Endodermal cell (in vitro differentiated cells): ENCODE measurements at regions not wholly inside any gene's neighbourhood (a gene's known extent, or its start where the extent isn't known, plus 50 kb on each side); places are given as distances from the start of the nearest gene placed in this dataset.

Source experiments
- DNase-seq: peaks from one replicate; pipeline ENCODE4 v3.0.0-alpha.2; 2017
- H3K27ac ChIP-seq: 2 replicates; pipeline ENCODE4 v1.5.1; 2013; ENCODE audit warnings: mild to moderate bottlenecking, low read depth, low read length, moderate library complexity
- H3K27me3 ChIP-seq: 2 replicates; pipeline ENCODE4 v1.6.1; 2013; ENCODE audit warnings: mild to moderate bottlenecking, low read length, moderate library complexity; ENCODE audit not compliant: insufficient read depth, control insufficient read depth, poor library complexity, severe bottlenecking
- H3K36me3 ChIP-seq: 2 replicates; pipeline ENCODE4 v1.7.0; 2013; ENCODE audit warnings: mild to moderate bottlenecking, low read length, moderate library complexity; ENCODE audit not compliant: control insufficient read depth, insufficient read depth
- H3K4me1 ChIP-seq: one replicate; pipeline ENCODE4 v1.7.0; 2013; ENCODE audit warnings: low read length; ENCODE audit not compliant: control insufficient read depth, insufficient read depth
- H3K4me3 ChIP-seq: 2 replicates; pipeline ENCODE4 v1.5.1; 2013; ENCODE audit warnings: mild to moderate bottlenecking, low read length, moderate library complexity
- H3K9ac ChIP-seq: 2 replicates; pipeline ENCODE4 v1.6.1; 2013; ENCODE audit warnings: mild to moderate bottlenecking, low read length, moderate library complexity; ENCODE audit not compliant: poor library complexity, severe bottlenecking; ENCODE audit errors: extremely low read depth
- H3K9me3 ChIP-seq: 2 replicates; pipeline ENCODE4 v1.6.1; 2013; ENCODE audit warnings: mild to moderate bottlenecking, low read length, moderate library complexity; ENCODE audit not compliant: control insufficient read depth
- H3K27ac Mint-ChIP-seq: 2 replicates; pipeline ENCODE4 v1.8.0; 2020; ENCODE audit warnings: mixed read lengths
- H3K27me3 Mint-ChIP-seq: 2 replicates; pipeline ENCODE4 v1.8.0; 2021; ENCODE audit warnings: mild to moderate bottlenecking, mixed read lengths; ENCODE audit not compliant: insufficient read depth
- H3K36me3 Mint-ChIP-seq: 2 replicates; pipeline ENCODE4 v1.8.0; 2020; ENCODE audit warnings: low read depth, mixed read lengths
- H3K4me1 Mint-ChIP-seq: 2 replicates; pipeline ENCODE4 v1.8.0; 2020; ENCODE audit warnings: mixed read lengths
- H3K4me3 Mint-ChIP-seq: 2 replicates; pipeline ENCODE4 v1.8.0; 2020; ENCODE audit warnings: mild to moderate bottlenecking, moderate library complexity, mixed read lengths
- H3K9me3 Mint-ChIP-seq: 2 replicates; pipeline ENCODE4 v1.8.0; 2020; ENCODE audit warnings: mild to moderate bottlenecking, mixed read lengths
- CTCF ChIP-seq: fragments of 200-600 bp; sonication (generic); conservative IDR thresholded peaks from 2 replicates; pipeline ENCODE4 v1.5.0; 2021; ENCODE audit warnings: antibody characterized with exemption, mild to moderate bottlenecking
- WGBS, 2 experiments: methylation state at CpG; one replicate each; pipeline versions ENCODE4 v1.1.5 to v1.1.7; 2013; ENCODE audit warnings: missing lambda C conversion rate in 2 of 2, mixed read lengths in 1 of 2; ENCODE audit not compliant: insufficient coverage in 1 of 2, insufficient read length in 1 of 2; 5-methylcytosine and 5-hydroxymethylcytosine counted together

DNA sequence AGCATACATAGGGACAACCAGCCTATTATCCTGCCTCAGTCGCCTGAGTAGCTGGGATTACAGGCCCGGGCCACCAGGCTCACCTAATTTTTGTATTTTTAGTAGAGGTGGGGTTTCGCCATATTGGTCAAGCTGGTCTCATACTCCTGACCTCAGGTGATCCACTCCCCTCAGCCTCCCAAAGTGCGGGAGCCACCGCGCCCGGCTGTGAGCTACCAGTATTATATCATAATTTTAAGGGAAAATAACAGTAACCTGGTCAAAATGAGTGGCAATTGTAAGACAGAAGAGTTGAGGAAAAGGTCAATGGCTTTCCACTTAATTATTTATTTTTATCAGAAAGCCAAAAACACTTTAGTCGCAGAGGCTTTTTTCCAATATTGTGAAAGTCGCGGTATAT, 652.6 kb upstream of the BCHE start:
- Histone ChIP-seq H3K4me1 (no peaks in the 10 kb centered on the region), H3K4me3 (no peak overlapping the region), H3K27ac (no peak overlapping the region), H3K27me3 (no peaks in the 10 kb centered on the region), H3K9me3 (no peaks in the 10 kb centered on the region), H3K36me3 (no peaks in the 10 kb centered on the region), H3K9ac (no peak overlapping the region)
- Mint-ChIP-seq H3K4me3 (no peak overlapping the region), H3K9me3 (no peaks in the 10 kb centered on the region), H3K4me1 (no peaks in the 10 kb centered on the region), H3K27me3 (no peaks in the 10 kb centered on the region), H3K36me3 (no peaks in the 10 kb centered on the region), H3K27ac (no peak overlapping the region)
- TF ChIP-seq CTCF, result no peak
- WGBS, 2 experiments, result 99% methylated on average over 7 of the region's 10 CpGs; no CpG with 5 or more reads in 1 of the 2 experiments
- no peak for DNase-seq

GRCh38 chr3:166488977-166489672, 651.9 kb upstream of the BCHE start:
- Mint-ChIP-seq H3K27ac (no peak overlapping the region), H3K4me1 (no peaks in the 10 kb centered on the region), H3K36me3 (no peaks in the 10 kb centered on the region), H3K9me3 (no peaks in the 10 kb centered on the region), H3K27me3 (no peaks in the 10 kb centered on the region), H3K4me3 (no peak overlapping the region)
- WGBS, 2 experiments, result 84 to 91% methylated on average over 2 to 5 of the region's 5 CpGs
- Histone ChIP-seq H3K36me3 (no peaks in the 10 kb centered on the region), H3K27me3 (no peaks in the 10 kb centered on the region), H3K4me3 (no peak overlapping the region), H3K9ac (no peak overlapping the region), H3K9me3 (no peaks in the 10 kb centered on the region), H3K27ac (no peak overlapping the region), H3K4me1 (no peaks in the 10 kb centered on the region)
- TF ChIP-seq CTCF, result no peak
- DNase-seq, result peak; percentile 52

- WGBS, 2 experiments, result 100% methylated on average over 1 of the region's 3 CpGs; no CpG with 5 or more reads in 1 of the 2 experiments
Observed at GRCh38 chr3:166484470-166484869, 647.2 kb upstream of the BCHE start.

More at GRCh38 chr3:166484470-166484869, 647.2 kb upstream of the BCHE start:
- Histone ChIP-seq H3K27ac (no peak overlapping the region), H3K27me3 (no peaks in the 10 kb centered on the region), H3K4me3 (no peak overlapping the region), H3K9me3 (no peaks in the 10 kb centered on the region), H3K9ac (no peak overlapping the region), H3K36me3 (no peaks in the 10 kb centered on the region), H3K4me1 (no peaks in the 10 kb centered on the region)
- no peaks in the 10 kb centered on the region for H3K27me3 Mint-ChIP-seq
- TF ChIP-seq CTCF, result no peak
- no peak overlapping the region for H3K4me3 Mint-ChIP-seq
- H3K9me3 Mint-ChIP-seq, result no peaks in the 10 kb centered on the region
- no peak for DNase-seq
- no peaks in the 10 kb centered on the region for H3K36me3 Mint-ChIP-seq
- H3K27ac Mint-ChIP-seq, result no peak overlapping the region
- no peaks in the 10 kb centered on the region for H3K4me1 Mint-ChIP-seq
